Islet precursor cell (in vitro differentiated cells): ENCODE measurements at regions not wholly inside any gene's neighbourhood (a gene's known extent, or its start where the extent isn't known, plus 50 kb on each side); places are given as distances from the start of the nearest gene placed in this dataset.
A peak's percentile ranks its signal among the peaks of the same experiment; 100 is the strongest.
"Not testable (repeated sequence)": the region's sequence is repeated elsewhere in the genome, so short reads cannot be mapped to it uniquely, and the experiment has no call there.

Experiments
- DNase-seq: peaks from one replicate; pipeline ENCODE4 v3.0.0-alpha.2; 2018

DNA sequence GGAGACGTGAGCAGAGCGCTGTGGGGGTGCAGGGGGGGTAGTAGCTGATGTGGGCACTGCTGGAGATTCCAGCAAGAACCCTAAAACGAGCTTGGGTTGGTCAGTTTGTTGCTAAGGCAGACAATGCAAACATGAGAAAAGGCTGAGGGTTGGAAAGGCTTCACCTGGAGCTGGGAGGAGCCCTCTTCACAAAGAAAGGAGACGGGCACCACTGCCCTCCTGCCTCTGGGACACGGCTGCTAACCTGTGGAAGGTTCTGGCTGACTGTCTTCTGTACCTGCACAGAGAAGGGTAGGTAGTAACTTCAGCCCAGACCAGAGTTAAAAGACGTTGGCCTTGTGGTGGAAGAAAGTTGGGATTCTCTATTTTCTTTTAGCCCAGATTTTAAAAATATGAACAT, 108.7 kb downstream of the SUCLA2 start:
- DNase-seq = no peak

DNA sequence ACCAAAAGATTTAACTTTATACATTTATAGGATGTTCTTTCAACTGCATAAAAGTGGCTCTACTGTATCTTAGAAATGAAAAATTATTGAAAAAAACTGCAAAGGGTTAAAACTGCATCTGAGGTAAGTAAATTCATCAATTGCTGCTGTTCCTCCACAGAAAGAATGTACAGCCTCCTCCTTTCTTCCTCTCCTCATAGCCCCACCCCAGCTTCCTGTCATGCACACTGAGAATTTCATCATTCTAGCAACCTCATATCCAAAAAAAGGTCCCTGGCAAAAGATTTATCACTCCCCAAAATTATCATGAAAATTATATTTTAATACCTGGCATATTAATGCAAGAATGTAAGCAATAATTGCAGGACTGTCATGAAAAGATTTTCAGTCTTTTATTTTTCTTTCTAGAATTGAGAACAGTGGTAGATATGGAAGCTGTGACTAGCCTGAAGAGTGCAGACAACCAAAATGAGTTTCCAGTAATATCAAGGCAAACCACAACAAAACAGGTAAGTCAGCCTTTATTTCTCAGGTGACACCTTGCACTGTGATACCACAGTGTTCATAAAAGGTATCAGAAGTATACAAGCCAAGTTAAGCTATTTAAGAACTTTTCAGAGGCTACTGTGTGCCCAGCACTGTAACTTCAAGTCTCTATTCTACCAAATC, 110.8 kb downstream of the SUCLA2 start:
- DNase-seq = no peak

DNA sequence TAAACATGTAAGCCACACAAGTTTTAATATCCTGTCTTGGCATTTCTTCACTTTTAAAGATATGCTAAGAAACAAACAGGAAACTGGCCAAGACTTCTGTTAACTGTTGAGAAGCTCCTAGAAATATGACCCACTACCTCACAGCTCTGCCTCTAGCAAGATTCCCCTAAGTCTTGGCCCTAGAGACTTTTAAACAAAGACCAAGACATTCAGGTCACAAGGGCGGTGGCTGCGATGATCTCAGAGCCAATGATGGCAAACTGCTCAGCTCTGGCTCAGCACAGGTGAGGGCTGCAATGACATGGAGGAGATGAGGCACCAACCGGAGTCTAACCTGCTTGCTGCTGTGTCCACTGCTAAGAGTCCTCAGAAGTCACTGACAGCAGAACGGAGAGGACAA, 114.8 kb downstream of the SUCLA2 start:
- DNase-seq = no peak

DNA sequence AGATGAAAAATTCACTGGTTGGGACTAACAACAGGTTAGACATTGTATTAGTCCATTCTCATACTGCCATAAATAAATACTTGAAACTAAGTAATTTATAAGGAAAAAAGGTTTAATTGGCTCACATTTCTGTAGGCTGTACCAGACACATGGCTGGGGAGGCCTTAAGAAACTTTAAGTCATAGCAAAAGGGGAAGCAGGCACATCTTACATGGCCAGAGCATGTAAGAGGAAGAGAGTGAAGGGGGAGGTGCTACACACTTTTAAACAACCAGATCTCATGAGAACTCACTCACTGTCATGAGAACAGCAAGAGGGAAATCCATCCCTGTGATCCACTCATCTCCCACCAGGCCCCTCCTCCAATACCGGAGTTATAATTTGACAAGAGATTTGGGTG, 125.9 kb downstream of the SUCLA2 start:
- no peak for DNase-seq

DNA sequence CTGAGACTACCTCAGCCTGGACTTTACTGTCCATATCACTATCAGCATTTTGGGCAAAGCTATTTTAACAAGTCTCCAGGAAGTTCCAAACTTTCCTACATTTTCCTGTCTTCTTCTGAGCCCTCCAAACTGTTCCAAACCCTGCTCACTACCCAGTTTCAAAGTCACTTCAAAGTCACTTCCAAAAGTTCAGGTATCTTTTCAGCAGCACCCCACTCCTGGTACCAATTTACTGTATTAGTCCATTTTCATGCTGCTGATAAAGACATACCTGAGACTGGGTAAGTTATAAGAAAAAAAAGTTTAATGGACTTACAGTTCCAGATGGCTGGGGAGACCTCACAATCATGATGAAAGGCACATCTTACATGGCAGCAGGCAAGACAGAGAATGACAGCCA, 127.1 kb downstream of the SUCLA2 start:
- DNase-seq = not testable (repeated sequence)

DNA sequence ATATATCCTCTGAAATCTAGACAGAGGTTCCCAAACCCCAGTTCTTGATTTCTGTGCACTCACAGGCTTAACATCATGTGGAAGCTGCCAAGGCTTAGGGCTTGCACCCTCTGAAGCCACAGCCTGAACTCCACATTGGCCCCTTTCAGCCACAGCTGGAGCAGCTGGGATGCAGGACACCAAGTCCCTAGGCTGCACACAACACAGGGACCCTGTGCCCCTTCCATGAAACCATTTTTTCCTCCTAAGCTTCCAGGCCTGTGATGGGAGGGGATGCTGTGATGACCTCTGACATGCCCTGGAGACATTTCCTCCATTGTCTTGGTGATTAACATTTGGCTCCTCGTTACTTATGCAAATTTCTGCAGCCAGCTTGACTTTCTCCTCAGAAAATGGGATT, 127.8 kb downstream of the SUCLA2 start:
- not testable (repeated sequence) for DNase-seq

DNA sequence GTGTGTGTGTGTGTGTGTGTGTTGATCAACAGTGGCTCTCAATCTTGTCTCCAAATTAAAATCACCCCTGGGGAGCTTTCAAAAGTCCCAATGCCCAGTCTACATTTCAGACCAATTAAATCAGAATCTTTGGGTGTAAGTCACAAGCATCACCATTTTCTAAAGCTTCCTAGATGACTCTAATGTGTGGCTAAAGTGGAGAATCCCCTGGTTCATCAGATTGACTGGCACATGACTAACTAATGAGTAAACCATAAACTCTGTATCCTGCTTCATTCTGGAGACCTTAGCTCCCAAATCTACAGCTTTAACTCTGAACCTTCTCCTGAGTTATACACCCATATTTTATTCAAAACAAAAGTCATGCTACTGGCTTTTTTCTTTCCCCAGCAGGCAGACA, 131.3 kb downstream of the SUCLA2 start:
- no peak for DNase-seq

DNA sequence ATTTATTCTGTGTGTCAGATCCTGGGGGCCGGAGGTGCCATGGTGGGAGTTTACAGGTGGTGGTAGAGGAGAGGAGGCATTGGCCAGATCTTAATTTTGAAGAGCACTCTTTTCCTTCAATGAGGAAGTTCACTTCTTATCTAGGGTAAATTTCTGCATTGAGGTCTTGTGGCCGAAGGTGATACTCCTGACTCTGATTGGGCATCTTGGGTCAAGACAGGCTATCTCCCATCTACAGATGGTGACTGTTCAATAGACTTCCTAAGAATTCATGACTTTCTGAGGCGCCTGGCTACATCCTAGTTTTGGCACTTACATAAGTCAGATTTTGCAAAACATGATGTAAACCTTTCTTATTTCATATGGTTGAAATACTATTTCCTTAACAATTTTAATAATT, 135.2 kb downstream of the SUCLA2 start:
- DNase-seq = no peak

DNA sequence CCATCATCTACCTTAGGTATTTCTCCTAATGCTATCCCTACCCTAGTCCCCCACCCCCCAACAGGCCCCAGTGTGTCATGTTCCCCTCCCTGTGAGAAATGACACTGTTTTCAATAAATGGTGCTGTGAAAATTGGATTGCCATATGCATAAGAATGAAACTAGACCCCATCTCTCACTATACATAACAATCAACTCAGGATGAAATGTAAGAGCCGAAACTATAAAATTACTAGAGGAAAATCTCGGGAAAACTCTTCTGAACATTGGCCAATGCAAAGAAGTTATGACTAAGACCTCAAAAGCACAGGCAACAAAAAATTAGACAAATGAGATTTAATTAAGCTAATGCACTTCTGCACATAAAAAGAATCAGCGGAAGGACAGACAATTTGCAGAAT, 138.2 kb downstream of the SUCLA2 start:
- no peak for DNase-seq

DNA sequence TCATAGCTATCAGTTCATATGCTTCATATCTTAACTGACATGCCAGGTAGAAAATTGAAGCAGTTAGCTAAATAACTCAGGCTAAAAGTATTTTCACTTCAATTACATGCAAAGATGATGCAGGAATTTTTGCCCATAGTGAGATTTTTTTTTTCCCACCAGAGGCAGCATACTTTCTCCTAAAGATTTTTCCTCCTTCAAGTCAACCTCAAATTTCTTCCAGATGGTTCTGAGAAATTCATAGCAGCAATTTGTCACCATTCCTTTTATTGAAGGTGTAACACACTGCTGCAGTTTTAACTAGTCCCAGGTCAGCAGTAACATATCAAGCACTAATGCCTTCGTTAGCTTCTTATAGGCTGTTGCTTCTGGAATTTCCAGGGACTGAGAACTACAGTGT, 141.9 kb downstream of the SUCLA2 start:
- DNase-seq = no peak

DNA sequence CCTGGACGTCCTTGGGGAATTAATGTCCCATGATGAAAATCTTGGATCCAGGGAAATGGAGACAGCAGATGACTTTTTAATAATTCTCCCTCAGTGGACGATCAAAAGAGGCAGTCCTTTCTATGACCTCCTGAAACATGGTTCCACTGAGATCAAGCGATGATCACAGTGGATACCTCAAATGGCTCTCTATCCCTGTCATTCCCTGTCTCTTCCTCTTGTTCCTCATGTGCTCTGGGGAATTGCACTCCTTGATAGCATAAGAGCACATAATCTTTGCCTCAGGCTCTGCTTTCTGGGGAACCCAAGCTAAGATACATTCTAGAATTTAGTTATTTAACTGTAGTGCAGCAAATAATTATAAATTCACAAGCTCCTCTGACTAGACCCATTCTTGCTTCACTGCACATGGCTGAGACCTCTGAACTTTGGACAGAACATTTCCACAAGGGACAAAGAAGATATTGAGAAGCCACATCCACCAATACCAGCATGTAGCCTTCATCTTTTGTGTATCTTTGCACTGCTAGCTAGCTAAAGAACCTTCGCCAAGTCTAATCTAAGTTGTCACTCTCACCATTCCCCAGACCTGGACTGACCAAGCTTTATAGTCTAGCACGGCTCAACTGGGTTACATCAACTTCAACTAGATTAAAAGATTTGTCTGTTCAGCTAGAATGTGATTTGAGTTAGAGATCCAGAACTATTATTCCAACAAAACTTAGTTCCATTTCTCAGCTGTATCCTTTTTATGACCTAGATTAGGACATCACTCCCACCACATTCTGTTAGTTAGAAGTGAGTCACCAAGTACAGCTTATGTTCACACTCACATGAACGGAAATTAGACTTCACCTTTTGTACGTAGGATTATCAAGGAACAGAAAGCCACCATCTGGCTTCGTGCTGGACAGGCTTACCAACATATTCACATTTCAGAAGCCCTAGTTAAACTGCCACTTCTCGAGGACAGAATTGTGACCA, 142.7 kb downstream of the SUCLA2 start:
- no peak for DNase-seq

DNA sequence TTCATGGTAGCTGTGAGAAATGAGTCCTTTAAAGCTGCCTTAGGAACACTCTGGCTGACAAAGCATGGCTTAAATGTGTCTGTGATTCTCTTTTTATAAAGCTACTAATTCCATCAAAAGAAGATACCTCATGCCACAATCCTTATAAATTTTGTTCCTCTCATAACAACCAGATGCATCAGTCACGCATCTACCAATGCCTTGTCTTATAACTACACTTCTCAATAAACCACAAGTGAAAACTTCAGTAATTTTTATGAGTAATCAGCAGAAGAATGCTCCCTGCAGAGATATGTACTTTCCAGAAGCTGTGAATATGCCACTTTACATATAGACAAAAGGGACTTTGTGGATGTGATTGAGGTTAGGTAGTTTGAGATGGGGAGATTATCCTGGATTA, 147.8 kb downstream of the SUCLA2 start:
- DNase-seq = no peak

DNA sequence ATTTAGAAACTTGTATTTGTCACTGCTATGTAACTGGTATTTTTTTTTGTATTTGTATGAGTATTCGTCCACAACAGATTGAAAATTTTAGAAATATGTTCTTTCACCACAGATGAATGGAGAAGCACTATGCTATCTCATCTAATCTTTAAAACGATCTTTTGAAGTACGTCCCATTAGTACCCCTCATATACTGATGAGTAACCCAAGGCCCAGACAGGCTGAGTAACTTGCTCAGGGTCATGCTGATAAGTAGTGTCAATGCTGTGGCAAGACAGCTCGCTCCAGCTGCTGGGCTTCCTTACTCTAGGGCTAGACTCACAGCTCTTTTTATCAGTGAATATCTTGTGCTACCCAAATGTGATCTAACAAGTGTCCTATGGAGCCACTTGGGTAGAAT, 154.2 kb downstream of the SUCLA2 start:
- peak; percentile 63 for DNase-seq

DNA sequence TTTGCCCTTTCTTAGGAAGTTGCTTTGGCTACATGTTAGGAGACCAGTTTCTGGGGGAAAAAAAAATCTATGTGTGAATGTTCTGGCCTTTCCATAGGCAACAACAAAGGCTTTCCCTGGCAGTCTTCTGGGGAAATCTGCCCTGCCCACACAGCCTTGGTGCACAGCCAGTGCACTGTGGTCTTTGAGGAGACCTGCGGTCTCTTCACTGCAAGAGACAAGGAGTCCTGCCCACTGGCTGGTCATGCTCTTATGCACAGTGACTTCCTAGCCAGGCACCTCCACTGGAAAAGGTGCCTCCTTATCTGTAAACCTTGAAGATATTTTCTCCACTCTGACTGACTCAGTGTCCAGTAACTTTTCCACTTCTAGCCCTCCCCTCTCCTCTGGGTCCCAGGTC, 155.1 kb downstream of the SUCLA2 start:
- DNase-seq = no peak

DNA sequence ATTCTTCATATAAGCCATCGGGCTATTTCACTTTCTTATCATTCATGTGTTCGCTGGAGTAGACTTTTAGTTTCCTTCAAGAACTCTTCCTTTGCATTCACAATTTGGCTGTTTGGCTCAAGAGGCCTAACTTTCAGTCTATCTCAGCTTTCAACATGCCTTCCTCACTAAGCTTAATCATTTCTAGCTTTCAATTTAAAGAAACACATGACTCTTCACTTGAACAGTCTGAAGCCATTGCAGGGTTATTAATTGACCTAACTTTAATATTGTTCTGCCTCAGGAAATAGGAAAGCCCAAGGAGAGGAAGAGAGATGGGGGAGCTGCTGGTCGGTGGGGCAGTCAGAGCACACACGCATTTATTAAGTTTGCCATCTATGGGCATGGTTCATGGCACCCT, 158.1 kb downstream of the SUCLA2 start:
- no peak for DNase-seq

DNA sequence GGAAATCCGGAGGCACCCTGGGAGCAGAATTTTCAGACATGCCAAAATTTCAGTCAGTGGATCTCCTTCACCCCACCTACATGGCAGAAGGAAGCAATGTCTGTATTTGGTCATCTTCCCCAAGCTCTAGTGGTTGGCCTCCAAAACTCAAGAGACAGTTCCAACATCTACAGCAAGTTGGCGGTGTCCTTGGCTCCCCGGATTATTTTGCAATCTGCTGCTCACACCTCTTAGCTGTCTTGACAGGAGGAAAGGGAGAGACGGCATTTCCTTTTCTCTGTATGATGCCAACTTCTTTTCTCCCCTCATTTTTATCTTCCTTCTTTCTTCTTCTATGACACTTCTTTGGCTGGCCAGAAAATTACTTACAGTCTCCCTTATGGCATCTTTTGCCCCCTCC, 159.9 kb downstream of the SUCLA2 start:
- DNase-seq = no peak

DNA sequence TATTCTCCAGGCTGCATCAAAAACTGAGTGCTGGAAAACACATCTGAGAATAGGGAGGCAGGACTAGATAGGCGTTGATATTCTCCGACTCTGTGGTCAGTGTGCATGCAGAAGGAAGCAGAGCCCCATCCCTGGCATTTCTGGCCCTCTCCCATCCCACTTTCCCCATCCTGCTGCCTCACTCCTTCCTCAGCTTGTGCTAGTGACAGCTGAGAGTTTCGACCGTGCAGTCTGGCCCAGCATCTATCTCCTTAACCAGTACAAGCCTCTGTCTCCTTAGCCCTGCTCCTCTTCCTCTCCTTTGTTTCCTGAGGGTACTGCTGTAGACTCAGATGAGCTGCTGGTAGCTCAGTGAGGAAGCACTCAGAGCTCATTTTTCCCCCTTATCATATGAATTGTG, 163.2 kb downstream of the SUCLA2 start:
- DNase-seq = peak; percentile 64

DNA sequence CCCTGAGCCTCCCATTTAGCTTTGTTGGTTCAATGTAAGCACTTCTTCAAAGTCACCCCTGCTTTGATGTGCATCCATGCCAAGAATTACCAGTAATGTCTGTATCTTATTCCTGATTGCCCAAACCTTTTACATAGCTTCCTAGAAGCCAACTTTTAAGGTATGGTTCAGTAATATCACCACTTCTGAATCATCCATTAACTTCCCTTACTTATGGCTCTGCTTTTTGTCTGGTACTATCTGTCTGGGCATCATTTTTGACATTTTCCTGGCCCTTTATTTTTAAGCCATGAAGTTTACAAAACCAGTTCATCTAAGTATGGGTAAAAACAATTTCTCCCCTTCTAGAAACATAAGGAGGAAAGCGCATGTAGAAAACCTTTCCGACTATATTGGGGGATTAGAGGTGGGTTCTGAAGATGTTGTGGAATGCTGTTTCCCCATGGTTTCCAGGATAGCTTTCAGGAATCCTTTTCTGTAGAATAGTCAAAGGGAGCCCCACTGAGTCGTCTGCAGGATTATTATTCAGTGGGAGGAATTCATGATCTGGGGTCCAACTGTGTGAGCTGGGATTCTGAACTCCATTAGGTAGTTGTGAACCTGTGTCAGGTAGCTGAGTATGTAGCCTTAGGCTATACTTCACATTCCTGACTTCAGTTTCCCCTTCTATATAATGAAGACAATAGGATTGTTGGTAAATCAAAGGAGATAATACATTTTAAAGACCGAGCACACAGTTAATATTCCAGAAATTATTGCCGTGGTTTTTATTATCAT, 163.8 kb downstream of the SUCLA2 start:
- DNase-seq = no peak

DNA sequence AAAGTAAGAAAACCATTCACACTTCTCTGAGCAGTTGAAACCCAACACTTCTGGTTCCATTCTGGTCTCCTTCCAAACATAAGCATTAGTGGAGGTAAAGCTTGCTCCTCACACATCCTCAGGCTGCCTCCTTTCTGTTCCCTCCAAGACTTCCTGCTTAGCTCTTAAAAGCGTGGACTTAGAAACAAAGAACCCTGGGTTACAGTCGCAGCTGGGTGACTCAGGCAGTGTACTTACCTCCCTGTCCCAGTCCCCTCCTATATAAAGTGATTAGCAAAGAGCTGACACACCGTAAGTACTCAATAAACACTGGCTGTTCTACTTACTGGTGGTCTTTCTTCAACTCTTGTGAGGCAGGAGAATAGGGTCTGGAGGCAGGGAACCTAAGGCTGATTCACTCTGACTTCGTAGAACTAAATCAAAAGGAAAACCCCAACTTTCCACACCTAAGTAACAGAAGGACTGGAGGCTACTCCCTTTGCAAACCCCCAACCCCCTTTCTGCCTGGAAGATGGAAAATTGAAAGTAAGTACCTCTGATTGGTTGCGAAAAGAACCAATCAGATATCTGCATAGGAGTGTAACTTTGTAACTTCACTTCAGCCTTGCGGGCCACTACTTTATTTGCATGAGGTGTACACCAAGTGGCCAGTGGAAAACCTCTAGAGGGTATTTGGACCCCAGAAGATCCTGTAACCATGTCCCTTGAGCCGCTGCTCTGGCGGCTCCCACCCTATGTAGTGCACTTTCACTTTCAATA, 165.4 kb downstream of the SUCLA2 start:
- DNase-seq = no peak

DNA sequence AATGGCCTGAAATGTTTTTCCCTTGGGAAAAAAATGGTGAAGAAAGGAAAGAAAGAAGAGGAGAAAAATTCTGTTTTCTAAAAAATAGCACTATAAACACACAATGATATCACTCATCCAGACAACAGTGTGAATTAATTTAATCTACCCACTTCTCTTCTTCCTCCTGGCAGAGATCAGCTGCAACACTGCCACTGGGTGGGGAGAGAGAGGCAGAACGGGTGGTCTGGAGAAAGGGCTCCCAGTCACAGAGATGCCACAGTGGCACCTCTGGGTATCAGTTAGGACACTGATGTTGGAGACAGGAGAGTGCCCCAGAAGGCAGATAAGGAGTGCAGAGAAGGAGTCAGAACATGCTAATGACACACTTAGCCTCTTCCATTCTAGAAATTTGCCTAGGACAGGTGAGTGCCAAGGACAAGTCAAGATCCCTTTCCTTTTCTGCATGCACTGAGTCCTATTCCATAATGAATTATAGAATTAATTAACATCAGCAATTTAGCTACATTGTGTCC, 168.6 kb downstream of the SUCLA2 start:
- DNase-seq = no peak

DNA sequence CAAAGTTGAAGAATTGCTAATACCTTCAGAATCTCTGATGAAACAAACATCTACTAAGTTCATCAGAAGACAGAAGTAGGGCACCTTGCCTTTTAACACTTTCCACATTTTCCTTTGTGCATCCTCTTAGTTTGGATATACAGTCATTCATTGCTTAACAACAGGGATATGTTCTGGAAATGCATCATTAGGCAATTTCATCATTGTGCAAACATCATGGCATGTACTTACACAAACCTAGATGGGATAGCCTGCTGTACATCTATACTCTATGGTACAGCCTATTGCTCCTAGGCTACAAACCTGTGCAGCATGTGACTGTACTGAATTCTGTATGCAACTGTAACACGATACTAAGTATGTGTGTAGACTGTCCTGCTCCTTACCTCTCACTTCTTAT, 169.8 kb downstream of the SUCLA2 start:
- DNase-seq = no peak

DNA sequence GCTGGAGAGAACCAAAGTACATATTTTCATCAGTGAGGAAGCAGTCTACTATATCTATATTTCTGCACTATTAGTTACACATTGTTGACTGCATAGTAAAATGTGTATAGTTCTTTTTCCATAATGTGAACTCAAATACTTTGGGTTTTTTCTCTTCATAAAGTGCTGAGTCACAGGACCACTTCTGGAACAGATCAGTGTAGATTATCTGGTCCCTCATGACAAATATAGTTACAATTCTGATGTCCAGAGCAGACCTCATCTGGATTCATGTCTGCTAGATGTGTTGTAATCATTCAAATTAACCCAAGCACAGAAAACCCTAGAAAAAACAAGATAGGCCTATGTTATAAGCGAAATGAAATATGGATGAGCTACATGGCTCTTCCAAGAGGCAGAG, 171.4 kb downstream of the SUCLA2 start:
- no peak for DNase-seq

DNA sequence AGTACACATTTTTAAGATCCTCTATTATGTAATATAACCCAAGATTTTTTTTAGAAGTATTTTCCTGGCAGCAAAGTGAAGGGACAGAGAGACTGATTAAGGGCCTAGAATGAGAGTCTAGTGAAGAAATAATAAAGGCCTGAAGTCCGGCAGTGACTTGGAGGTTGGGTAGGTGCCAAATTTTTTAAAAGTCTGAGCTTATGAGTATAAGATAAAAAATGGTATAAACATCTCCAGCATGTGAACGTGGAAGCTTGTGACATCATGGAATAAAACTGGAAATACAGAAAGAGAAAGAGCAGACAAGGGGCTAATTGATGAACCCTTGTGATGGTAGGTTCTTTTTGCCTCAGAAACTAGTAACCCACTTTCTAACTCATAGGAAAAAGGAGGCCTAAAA, 174.6 kb downstream of the SUCLA2 start:
- no peak for DNase-seq
